EL (cell line): ENCODE measurements at regions not wholly inside any gene's neighbourhood (a gene's known extent, or its start where the extent isn't known, plus 50 kb on each side); places are given as distances from the start of the nearest gene placed in this dataset.
"Not testable (repeated sequence)": the region's sequence is repeated elsewhere in the genome, so short reads cannot be mapped to it uniquely, and the experiment has no call there.

Experiments
- DNase-seq: peaks from one replicate; pipeline ENCODE4 v3.0.0-alpha.2; 2016

DNA sequence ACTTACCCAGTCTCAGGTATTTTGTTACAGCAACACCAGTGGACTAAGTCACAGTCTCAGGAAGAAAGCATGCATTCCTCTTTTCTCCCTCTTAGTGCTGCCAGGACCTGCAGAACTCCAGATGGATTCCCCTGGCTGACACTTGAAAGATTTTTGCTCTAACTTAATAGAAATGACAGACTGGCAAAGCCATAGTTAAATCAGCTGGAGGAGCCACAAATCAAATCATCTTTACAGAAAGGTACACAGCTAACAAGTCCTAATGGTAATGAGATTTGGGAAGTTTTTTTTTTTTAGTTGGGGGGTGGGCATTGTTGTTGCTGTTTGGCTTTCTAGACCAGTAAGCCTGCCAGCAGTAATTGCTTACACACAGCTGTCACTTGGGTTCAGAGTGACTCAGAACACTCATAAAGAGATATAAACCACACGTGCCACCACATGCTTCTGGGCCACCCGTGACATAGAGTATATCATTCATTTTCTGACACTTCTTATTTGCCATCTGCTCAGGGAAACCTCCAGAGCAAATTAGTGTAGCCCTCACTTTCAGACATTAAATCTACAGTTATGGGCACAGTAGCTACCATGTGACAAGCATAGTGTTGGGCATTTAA is 72.4 kb downstream of the FH start:
- no peak for DNase-seq

DNA sequence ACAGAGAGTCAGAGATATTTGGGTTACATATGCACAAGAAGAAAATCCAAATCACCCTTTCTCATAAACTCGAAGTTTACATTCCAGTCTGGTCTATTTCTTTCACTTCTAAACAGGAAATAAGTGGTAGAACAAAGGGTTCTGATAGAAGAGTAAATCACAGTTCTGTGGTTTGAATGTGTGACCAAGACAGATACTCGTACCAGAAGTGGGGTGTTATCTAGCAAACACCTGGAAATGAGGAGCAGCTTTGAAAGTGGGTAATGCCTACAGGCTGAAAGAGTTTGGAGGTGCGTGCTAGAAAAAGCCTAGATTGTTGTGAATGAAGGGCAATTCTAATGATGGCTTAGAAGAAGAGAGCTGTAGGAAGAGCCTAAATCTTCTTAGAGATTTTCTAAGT is 74.7 kb downstream of the FH start:
- no peak for DNase-seq

DNA sequence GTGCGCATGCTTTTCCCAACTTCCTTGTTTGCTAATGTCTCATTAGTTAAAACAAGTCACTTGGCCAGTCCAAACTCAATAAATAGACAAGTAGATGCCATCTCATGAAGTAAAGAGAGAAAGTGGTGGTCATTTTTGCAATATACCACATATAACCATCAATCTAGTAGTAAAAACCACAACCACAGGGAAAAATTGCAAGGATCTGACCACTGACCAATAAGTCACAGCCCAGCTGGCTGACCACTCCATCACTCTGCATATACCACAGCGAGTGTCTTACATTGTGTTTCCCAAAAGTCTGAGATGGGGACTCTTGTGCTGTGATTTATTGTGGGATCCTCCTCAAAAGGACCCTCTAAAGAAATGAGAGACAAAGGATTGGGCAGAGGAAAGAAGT is 76.0 kb downstream of the FH start:
- no peak for DNase-seq

DNA sequence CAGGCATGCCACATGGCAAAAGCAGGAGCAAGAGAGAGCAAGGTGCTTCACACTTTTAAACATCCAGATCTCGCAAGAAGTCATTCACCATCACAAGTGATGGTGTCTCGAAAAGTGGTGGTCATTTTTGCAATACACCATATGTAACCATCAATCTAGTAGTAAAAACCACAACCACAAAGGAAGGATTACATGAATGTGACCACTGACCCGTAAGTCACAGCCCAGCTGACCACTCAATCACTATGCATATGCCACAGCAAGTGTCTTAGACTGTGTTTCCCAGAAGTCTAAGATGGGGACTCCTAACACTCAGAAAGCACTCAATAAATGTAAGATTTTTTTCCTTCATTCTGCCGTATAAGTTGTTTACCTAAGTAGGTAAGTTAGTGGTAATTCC is 76.9 kb downstream of the FH start:
- no peak for DNase-seq

DNA sequence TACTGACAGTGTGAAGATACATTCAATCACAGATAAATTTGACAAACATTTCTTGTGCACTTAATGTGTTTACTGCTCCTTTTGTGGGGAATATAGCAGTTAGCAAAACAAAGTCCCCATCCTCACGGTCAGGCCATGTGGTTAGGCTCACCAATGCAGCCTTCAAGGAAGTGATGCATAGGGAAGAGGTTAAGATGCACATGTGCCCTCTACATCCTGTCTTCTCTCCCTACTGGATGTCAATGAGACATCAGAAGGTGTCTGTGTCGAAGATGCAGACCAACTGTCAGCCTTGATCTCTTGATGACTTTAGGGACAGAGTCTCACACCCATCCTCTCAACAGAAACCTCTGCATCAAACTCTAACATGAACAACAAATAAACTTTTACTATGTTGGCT is 78.7 kb downstream of the FH start:
- DNase-seq: peak; percentile 39

- DNase-seq: peak; percentile 36
Measured at GRCh38 chr1:241438686-241439085, 80.9 kb downstream of the FH start.

GRCh38 chr1:241432241-241432640 is 75.2 kb upstream of the RGS7 start:
- DNase-seq: no peak

- not testable (repeated sequence) for DNase-seq
Measured at GRCh38 chr1:241425091-241425490, 68.1 kb upstream of the RGS7 start.

GRCh38 chr1:241424480-241424971 is 67.5 kb upstream of the RGS7 start:
- DNase-seq: no peak

GRCh38 chr1:241423541-241424479 is 66.8 kb upstream of the RGS7 start:
- peak; percentile 76 for DNase-seq

- DNase-seq: no peak
Measured at GRCh38 chr1:241422470-241422869, 65.5 kb upstream of the RGS7 start.

DNA sequence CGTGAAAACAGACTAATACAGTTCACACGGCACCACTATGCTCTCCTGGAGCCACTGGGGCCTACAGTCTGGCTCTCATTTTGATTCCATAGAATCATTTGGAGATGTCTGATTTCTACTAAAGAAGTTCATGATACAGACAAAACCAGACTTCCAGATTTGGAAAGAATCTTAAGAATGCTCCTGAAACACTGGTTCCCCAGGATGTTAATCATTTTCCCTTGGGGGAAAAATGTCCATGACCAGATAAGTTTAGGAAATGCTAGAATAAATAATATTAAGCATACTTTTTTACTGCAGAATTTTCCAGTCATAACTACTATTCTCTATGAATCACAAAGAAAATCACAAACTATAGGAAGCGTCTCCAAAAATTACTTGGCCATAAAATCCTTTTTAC is 63.0 kb upstream of the RGS7 start:
- DNase-seq: peak; percentile 80

- DNase-seq: no peak
Measured at GRCh38 chr1:241417258-241417657, 60.3 kb upstream of the RGS7 start.

GRCh38 chr1:241413974-241414373 is 57.0 kb upstream of the RGS7 start:
- DNase-seq: no peak

DNA sequence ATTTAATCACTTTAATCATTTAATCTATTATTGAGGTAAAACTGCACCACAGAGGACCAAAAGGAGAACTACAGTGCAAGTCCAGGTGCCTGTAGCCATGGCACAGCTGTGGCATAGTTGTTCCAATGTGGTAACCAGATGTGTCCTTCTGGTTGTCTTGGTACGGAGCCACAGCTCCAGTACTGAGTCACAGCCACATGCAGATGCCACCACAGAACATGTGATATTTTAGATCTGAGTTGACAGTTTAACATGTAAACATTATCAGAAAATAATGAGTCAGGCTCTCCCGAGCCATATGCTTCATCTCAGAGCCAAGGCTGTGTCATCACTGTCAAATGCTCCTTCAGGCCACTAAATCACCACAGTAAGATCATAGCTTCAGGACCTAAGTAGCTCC is 56.4 kb upstream of the RGS7 start:
- peak; percentile 97 for DNase-seq

DNA sequence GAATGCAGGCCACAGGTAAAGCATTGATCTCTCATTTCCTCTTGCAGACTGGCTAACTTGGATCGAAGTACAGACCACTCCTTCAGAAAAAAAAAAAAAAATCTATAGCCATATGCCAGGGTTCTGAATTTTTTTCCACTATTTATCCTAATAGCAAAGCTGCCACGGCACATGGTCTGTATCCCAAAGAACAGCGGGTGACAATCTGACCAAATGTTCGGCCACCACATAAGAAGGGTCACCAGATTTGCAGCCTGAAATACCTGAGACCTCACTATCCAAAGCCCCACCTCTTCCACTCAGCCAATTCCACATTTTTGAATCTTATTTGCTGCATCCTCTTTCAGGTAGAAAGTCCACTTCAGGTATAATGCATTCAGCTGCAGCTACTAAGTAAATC is 55.6 kb upstream of the RGS7 start:
- no peak for DNase-seq

DNA sequence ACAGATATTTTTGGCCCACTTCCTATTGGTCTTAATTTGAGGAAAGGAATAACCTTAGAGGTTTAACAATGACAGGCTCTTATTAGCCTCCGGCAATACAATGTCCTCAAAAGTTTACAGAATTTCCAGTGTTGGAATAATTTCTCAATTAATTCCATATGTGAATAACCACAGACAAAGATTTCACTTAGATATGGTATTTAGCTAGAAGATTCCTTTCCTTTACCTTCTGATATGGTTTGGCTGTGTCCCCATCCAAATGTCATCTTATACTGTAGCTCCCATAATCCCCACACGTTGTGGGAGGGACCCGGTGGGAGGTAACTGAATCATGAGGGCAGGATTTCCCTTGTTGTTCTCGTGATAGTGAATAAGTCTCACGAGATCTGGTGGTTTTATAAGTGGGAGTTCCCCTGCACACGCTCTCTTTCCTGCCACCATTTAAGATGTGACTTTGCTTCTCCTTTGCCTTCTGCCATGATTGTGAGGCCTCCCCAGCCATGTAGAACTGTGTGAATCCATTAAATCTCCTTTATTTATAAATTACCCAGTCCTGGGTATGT is 54.9 kb upstream of the RGS7 start:
- DNase-seq: peak; percentile 86

- peak; percentile 60 for DNase-seq
Measured at GRCh38 chr1:241411056-241411775, 54.2 kb upstream of the RGS7 start.

DNA sequence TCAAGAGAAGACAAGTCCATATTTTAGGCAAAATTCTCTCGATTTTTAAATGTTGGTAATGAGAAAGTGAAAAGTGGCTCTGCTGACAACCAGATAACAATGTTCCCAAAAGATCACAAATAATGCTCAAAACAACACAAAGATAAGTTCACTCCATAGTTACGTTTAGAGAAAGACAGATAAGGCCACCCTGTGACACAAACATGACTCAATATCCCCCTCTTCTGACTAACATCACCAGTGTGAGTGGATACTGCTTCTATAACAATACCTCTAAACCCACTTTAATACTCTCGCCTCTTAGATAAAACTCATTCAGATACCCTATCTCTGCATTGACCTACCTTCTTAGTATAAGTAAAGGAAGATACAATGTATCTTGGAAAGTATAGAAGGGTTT is 51.2 kb upstream of the RGS7 start:
- DNase-seq: peak; percentile 57
